ENCODE measurements at regions not wholly inside any gene's neighbourhood (a gene's known extent, or its start where the extent isn't known, plus 50 kb on each side); places are given as distances from the start of the nearest gene placed in this dataset.

- intact Hi-C loops (cut with DNase I), result no loop called here
- no peaks in the 10 kb centered on the region for H3K36me3 ChIP-seq (ENCODE audit: control insufficient read depth in 2 of 3, insufficient read depth in 3 of 3, low read length in 3 of 3)
- H3K9ac ChIP-seq (ENCODE audit: low read length in 3 of 3), result no peak overlapping the region
- DNase-seq (peak in 1 of 5 donors; percentile 3), FAIRE-seq (no peak)
- no peak overlapping the region for H3K4me3 ChIP-seq (ENCODE audit: low read length in 3 of 3)
- no peaks in the 10 kb centered on the region for H3K27me3 ChIP-seq (ENCODE audit: control insufficient read depth, insufficient read depth, low read length)
- no peaks in the 10 kb centered on the region for H3K9me3 ChIP-seq (ENCODE audit: control insufficient read depth in 2 of 3, insufficient read depth in 1 of 3, low read length in 3 of 3)
- H3K4me1 ChIP-seq (ENCODE audit: control insufficient read depth in 2 of 3, insufficient read depth in 2 of 3, low read depth in 1 of 3, low read length in 3 of 3), result no peaks in the 10 kb centered on the region
- H3K27ac ChIP-seq (ENCODE audit: low read depth in 2 of 2, low read length in 2 of 2), result no peak overlapping the region
- TF ChIP-seq, protein P1, sequence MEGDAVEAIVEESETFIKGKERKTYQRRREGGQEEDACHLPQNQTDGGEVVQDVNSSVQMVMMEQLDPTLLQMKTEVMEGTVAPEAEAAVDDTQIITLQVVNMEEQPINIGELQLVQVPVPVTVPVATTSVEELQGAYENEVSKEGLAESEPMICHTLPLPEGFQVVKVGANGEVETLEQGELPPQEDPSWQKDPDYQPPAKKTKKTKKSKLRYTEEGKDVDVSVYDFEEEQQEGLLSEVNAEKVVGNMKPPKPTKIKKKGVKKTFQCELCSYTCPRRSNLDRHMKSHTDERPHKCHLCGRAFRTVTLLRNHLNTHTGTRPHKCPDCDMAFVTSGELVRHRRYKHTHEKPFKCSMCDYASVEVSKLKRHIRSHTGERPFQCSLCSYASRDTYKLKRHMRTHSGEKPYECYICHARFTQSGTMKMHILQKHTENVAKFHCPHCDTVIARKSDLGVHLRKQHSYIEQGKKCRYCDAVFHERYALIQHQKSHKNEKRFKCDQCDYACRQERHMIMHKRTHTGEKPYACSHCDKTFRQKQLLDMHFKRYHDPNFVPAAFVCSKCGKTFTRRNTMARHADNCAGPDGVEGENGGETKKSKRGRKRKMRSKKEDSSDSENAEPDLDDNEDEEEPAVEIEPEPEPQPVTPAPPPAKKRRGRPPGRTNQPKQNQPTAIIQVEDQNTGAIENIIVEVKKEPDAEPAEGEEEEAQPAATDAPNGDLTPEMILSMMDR (IDR thresholded peaks at IDR 0.05; ENCODE audit: borderline replicate concordance, extremely low read depth, insufficient read depth), result no peak
These were observed 183.6 kb downstream of the UACA start for GRCh38 chr15:70579766-70580165.

DNA sequence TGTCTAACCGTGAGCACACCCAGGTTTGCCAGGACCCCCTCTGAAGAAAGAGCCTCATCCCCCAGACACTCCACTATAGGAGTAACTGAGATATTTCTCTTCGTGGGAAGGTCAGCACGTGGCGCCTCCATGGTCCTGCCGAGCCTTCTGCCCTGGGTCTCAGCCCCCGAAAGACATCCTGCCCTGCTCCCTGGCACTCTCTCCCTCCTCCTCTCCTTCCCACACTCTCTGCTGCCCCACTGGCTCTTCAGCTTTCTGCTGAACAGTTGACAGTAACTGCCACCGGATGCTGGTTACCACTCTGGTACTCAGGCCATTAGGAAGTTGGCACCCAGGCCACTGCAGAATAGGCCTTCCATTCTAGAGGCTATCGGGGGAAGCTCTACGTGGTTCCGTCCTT is 185.2 kb downstream of the UACA start:
- no peaks in the 10 kb centered on the region for H3K36me3 ChIP-seq (ENCODE audit: control insufficient read depth in 2 of 3, insufficient read depth in 3 of 3, low read length in 3 of 3)
- H3K4me1 ChIP-seq (ENCODE audit: control insufficient read depth in 2 of 3, insufficient read depth in 2 of 3, low read depth in 1 of 3, low read length in 3 of 3), result no peaks in the 10 kb centered on the region
- H3K27ac ChIP-seq (ENCODE audit: low read depth in 2 of 2, low read length in 2 of 2), result no peak overlapping the region
- FAIRE-seq (no peak), DNase-seq (no peak)
- TF ChIP-seq, protein P1 (IDR thresholded peaks at IDR 0.05; ENCODE audit: borderline replicate concordance, extremely low read depth, insufficient read depth), result no peak
- H3K4me3 ChIP-seq (ENCODE audit: low read length in 3 of 3), result no peak overlapping the region
- H3K27me3 ChIP-seq (ENCODE audit: control insufficient read depth, insufficient read depth, low read length), result no peaks in the 10 kb centered on the region
- no peaks in the 10 kb centered on the region for H3K9me3 ChIP-seq (ENCODE audit: control insufficient read depth in 2 of 3, insufficient read depth in 1 of 3, low read length in 3 of 3)
- no peak overlapping the region for H3K9ac ChIP-seq (ENCODE audit: low read length in 3 of 3)
- intact Hi-C loops (cut with DNase I), result no loop called here

DNA sequence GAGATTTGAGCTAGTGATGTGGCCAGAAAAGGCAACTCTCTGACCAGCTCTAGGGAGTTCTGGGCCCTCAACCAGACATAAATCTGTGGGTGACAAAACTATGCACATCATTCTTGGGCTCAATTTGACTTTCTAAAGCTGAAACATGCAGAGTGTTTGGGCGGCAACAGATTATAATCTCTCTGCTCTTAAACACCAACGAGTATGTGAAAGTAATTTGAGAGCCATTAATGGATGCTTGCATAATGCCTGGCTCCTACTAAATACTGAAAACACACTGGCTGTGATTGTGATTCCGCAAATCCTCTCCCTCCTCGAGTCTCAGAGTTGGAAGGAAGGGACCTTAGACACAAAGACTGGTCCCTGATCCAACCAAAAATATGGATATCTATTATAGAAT is 186.7 kb downstream of the UACA start:
- H3K4me1 ChIP-seq (ENCODE audit: control insufficient read depth in 2 of 3, insufficient read depth in 2 of 3, low read depth in 1 of 3, low read length in 3 of 3), result no peaks in the 10 kb centered on the region
- H3K27me3 ChIP-seq (ENCODE audit: control insufficient read depth, insufficient read depth, low read length), result no peaks in the 10 kb centered on the region
- TF ChIP-seq, protein P1 (IDR thresholded peaks at IDR 0.05; ENCODE audit: borderline replicate concordance, extremely low read depth, insufficient read depth), result no peak
- no peak overlapping the region for H3K27ac ChIP-seq (ENCODE audit: low read depth in 2 of 2, low read length in 2 of 2)
- DNase-seq, result peak in 1 of 5 donors; percentile 28
- intact Hi-C loops (cut with DNase I), result no loop called here
- H3K9me3 ChIP-seq (ENCODE audit: control insufficient read depth in 2 of 3, insufficient read depth in 1 of 3, low read length in 3 of 3), result no peaks in the 10 kb centered on the region
- no peak for FAIRE-seq
- no peak overlapping the region for H3K9ac ChIP-seq (ENCODE audit: low read length in 3 of 3)
- H3K4me3 ChIP-seq (ENCODE audit: low read length in 3 of 3), result no peak overlapping the region
- H3K36me3 ChIP-seq (ENCODE audit: control insufficient read depth in 2 of 3, insufficient read depth in 3 of 3, low read length in 3 of 3), result no peaks in the 10 kb centered on the region

- no peaks in the 10 kb centered on the region for H3K36me3 ChIP-seq (ENCODE audit: control insufficient read depth in 2 of 3, insufficient read depth in 3 of 3, low read length in 3 of 3)
- no peak overlapping the region for H3K9ac ChIP-seq (ENCODE audit: low read length in 3 of 3)
- H3K4me3 ChIP-seq (ENCODE audit: low read length in 3 of 3), result no peak overlapping the region
- FAIRE-seq, result no peak
- intact Hi-C loops (cut with DNase I), result no loop called here
- no peaks in the 10 kb centered on the region for H3K4me1 ChIP-seq (ENCODE audit: control insufficient read depth in 2 of 3, insufficient read depth in 2 of 3, low read depth in 1 of 3, low read length in 3 of 3)
- TF ChIP-seq, protein P1 (IDR thresholded peaks at IDR 0.05; ENCODE audit: borderline replicate concordance, extremely low read depth, insufficient read depth), result no peak
- DNase-seq, result no peak
- H3K9me3 ChIP-seq (ENCODE audit: control insufficient read depth in 2 of 3, insufficient read depth in 1 of 3, low read length in 3 of 3), result no peaks in the 10 kb centered on the region
- H3K27ac ChIP-seq (ENCODE audit: low read depth in 2 of 2, low read length in 2 of 2), result no peak overlapping the region
- H3K27me3 ChIP-seq (ENCODE audit: control insufficient read depth, insufficient read depth, low read length), result no peaks in the 10 kb centered on the region
These were observed 187.1 kb downstream of the UACA start for GRCh38 chr15:70576276-70576675.
